ENCODE measurements at regions not wholly inside any gene's neighbourhood (a gene's known extent, or its start where the extent isn't known, plus 50 kb on each side); places are given as distances from the start of the nearest gene placed in this dataset.
"Not testable (repeated sequence)": the region's sequence is repeated elsewhere in the genome, so short reads cannot be mapped to it uniquely, and the experiment has no call there.

DNA sequence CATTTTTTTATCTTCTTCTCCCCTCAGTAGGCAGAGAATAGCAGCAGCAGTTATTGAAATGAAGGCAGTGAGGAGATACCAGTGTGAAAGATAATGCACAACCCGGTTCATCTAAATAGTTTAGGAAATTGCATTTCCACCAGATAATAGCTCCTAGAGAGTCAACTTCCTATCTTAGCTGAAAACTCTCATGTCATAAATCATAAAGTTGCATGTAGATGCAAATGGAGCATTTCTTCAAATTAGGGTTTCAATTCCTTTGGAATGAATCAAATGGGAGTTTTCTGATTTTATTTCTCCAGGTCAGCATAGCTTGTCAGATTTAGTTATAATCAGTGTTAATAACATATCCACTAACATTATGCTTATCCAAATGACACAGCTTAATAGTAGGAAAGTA lies 335.3 kb downstream of the CNTNAP4 start:
- DNase-seq = no peak

DNA sequence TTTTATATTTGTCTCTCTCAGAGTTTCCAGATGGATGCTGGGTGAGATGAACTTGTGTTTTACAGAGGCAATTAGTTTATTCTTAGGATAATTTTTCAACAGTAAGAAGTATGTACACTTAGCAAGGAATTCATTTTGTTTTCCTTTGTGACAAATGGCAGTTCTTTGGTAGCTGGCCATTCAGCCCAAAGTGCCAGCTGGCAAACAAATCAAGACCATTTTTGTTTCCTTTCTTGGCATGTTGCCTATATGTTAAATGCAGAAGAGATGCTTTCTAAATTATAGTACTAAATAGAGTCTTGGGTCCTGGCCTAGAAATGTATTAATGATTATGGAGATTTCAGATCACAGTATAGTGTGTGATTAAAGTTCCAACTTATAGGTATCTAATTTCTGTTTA lies 337.1 kb downstream of the CNTNAP4 start:
- no peak for DNase-seq

DNA sequence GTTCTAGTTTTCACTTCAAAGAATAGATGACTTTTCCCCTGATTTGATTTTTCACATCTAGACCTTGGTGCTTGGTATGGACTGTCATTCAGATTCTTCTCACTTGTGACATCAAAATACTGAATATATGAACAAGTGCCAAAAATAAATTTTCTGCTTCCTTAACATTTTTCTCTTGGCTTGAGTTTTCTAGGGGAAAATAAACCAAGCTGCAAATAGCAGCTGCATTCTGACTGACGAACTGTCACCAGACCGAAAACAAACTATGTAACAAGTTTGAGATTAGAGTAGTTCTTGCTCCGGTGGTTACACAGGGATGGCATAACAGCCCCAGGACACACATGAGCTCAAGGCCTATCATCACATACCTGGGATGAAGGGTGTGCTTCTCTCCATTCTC lies 345.7 kb downstream of the CNTNAP4 start:
- DNase-seq = no peak

DNA sequence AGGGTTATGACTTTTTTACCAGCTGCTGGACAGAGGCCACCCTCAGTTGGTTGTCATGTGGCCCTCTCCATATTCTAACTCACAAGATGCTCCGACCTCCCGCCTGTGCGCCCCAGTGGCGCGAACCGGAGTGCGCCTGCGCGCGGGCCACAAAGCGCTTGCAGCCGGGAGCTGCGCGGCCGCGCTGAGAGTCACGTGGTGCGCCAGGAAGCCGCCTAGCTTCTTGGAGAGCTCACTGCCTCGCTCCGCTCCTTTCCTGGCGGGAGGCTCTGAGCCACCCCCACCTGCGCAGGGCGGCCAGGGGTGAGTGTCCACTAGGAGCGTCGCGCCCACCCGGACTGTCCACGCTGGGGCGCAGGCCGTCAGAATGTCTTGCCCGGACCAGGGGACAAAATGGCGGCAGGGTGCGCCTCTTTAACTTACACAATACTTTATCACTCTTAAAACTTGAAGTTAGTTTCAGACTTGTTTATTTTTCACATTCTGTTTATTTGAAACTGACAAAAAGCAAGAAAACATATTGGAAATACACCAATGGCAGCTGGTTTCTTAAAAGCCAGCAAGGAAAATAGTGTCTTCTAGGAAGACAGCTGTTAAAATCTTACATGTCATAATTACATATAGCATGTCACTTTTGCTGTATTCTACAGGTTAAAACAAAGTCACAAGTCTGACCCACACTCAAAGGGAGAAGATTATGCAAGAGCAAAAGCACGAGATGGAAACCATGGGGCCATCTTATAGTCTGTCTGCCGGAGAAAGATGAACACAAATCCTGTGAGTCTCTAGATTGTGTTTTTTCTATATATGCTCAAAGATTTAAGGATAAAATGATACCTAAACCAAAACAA lies 357.9 kb downstream of the CNTNAP4 start:
- DNase-seq = peak; percentile 18

DNA sequence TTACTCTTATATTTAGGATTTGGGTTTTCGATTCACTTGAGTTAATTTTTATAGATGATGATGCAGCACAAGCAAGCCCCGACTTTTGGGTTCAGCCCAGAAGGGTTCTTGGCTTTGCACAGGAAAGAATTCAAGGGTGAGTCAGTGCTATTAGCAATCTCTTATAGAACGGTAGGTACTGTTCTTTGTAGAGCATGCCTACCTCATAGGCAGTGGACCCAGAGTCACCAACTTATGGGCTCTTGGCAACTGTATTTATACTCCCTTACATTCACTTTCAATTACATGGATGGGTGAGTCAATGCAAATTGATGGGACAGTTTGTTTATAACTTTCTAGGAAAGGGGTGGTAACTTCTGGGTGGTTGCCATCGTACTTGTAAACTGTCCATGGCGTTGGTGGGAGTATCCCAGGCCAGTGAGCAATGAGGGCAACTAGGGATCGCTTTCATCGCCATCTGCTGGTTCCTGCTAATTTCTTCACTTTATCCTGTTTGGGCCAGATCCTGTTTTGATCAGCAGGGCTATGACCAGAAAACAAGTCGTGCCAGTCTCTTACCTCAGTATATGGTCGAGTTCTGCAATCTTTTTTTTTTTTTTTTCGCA lies 362.6 kb downstream of the CNTNAP4 start:
- DNase-seq = no peak

DNA sequence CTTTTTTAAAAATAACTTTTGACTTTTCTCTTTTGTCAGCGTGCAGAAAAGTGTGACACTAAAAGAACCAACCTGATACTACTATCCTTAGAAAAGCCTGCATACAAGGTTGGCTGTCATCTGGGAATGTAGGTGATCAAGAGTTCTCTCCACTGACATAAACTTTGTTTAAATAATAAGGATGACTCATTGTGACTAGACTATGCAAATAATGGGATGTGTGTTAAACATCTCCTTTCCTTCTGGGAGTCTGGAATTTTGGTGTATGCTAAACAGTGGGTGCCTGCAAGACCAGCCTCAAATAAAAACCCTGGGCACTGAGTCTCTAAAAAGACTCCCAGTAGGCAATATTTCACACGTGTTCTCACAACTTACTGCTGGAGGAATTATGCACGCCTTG lies 373.4 kb downstream of the CNTNAP4 start:
- DNase-seq = no peak

- no peak for DNase-seq
Observed at GRCh38 chr16:76653390-76654026, 376.3 kb downstream of the CNTNAP4 start.

GRCh38 chr16:76654088-76654820 lies 377.1 kb downstream of the CNTNAP4 start:
- DNase-seq = no peak

DNA sequence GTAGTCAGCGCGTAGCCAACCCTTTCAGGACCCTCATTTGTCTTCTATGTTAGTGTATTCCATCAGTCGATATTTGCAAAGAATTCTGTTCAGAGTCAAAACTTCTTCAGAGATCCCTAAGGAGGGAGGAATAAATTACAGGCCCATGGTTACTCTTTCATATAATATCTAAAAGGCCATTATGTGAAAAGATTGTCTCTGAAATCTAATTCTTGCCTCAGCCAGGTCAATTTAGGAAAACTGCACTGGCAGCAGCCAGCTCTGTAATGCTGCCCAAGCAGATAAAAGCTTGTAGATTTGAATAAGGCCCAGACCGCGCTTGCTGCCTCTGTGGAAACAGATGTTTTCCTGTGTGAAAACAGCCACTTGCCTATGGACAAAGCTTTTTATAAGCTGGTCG lies 379.8 kb downstream of the CNTNAP4 start:
- DNase-seq = no peak

GRCh38 chr16:76661691-76662235 lies 384.6 kb downstream of the CNTNAP4 start:
- no peak for DNase-seq

DNA sequence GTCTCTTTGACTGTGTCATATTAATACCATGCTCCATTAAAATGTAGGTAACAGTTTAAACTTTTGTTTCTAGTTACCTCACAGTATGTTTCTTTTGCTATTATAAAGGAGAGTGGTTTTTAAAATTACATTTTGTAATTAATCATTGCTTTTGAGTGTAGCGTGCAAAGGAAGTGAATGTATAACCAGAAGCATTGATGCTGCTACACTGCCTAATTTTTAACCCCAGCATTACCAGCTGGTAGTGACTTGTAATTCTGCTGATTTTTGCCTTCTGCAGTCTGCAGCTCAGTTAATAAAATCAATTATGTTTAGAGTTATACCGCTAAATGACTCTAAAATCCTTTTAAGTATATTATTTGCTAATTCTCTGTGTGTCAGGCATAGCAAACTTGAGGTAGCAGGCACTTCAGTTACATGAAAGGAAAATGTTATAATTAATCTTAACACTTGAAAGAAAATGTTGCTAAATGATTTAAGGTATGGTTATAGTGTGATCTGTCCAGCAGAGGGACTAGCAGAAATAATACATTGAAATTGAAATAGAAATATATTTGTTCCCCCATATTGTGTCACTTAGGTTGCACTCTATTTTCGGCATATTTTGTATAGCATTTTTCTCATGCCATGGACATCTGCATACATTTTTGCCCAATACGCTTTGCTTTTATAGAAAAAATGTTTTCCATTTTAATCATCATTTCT lies 388.5 kb downstream of the CNTNAP4 start:
- no peak for DNase-seq

DNA sequence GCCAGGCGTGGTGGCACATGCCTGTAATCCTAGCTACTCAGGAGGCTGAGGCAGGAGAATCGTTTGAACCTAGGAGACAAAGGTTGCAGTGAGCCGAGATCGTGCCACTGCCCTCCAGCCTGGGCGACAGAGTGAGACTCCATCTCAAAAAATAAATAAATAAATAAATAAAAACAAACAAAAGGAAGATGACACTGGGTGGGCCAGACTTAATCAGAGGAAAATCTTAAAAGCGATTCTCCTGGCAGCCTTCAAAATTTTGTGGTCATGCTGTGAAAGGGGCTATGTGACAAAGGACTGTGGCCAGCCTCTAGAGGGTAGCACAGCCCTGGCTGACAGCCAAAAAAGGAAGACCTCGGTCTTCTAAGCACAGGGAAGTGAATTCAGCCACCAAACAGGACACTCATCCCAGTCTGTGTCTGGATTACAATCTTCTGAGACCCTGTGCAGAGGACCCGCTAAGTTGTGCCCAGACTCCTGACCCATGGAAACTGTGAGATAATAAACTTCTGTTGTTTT lies 391.1 kb downstream of the CNTNAP4 start:
- DNase-seq = no peak

GRCh38 chr16:76669288-76669687 lies 392.1 kb downstream of the CNTNAP4 start:
- DNase-seq = no peak

GRCh38 chr16:76670125-76670857 lies 393.1 kb downstream of the CNTNAP4 start:
- no peak for DNase-seq

GRCh38 chr16:76676356-76676755 lies 399.2 kb downstream of the CNTNAP4 start:
- DNase-seq = no peak

DNA sequence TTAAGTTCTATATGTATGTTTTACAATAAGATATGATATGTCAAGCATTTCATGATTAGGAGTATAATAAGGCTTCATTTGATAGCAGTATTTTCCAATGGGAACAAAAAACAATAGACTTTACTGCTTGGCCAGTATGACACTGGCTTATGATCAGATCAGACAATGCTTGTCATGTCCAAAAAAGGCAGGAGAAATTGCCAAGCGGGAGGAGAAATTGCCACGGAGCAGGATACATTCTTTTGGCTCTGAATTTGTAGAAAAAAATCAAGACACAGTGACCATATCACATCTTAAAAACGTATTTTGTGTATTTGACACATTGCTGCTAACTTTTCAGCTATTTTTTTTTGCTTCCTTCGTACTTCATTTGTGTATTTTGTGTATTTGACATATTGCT lies 404.1 kb downstream of the CNTNAP4 start:
- DNase-seq = no peak

- no peak for DNase-seq
Observed at GRCh38 chr16:76683051-76683450, 405.9 kb downstream of the CNTNAP4 start.

DNA sequence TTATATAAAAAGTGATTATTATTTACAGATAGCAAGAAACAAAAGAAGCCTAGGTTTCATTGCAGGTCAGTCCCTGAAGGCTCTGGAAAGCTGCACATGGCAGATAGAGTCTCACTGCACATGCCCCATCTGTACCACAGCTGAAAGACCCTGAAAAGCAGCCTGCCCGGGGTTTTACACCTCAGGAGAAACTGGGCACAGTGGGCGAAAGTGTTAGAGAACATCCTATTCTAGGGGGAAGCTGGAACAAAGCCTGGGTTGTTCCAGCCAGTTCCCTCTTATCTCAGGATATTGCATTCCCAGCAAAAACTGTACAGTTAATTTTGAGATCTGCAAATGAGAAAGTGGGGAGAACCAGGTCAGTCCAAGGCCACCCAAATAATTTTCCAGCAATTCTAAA lies 419.7 kb downstream of the CNTNAP4 start:
- DNase-seq = no peak

- DNase-seq = no peak
Observed at GRCh38 chr16:76705892-76706291, 428.7 kb downstream of the CNTNAP4 start.

DNA sequence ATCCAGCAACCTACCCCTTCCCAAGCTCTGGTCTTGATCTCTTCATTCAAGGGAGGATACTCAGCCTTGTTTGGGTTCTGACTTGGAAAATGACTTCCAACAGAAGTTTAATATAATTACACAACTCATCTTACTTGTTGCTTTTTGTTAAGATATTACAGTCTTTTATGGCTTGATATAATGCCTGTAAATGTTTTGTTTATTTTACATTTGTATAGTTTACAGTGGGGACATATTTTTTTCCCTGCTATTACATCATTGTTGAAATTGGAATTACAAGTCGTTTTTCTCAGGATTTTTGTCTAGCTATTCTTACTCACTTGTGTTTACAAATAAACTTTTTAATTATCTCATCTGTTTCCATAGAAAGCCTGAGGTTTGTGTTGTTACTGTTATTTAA lies 436.0 kb downstream of the CNTNAP4 start:
- no peak for DNase-seq

GRCh38 chr16:76716251-76716650 lies 439.1 kb downstream of the CNTNAP4 start:
- DNase-seq = not testable (repeated sequence)

DNA sequence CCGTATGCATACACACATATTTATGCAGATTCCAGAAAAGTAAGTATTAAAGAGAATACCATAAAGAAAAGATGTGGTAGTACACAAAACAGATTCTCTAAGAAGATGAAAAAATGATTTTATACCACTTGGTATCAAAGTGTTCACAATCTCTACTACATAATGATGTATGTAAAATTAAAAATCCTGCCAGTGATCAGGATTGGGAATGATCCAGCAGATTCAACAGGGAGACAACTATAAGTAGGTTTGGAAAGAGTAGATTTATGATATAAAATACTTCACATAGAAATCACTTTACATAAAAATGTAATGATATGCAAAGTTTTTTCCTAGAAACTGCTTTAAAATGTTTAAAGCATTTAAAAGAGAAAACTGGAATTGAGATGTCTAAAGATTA lies 447.0 kb downstream of the CNTNAP4 start:
- DNase-seq = no peak

All from CD4-positive, alpha-beta T cell treated with Interleukin-15 for 1 hour (primary cell).